DND-41 (cell line): ENCODE measurements at regions not wholly inside any gene's neighbourhood (a gene's known extent, or its start where the extent isn't known, plus 50 kb on each side); places are given as distances from the start of the nearest gene placed in this dataset.

Experiments used
- ATAC-seq: fragments of 200-7000 bp; cut with Tn5 transposase; 3 replicates; pipeline ENCODE4 v1.9.1; 2021; ENCODE audit warnings: low read depth; ENCODE audit not compliant: insufficient read depth
- DNase-seq: peaks from one replicate; pipeline ENCODE4 v3.0.0-alpha.2; 2020
- H2AFZ ChIP-seq: 2 replicates; pipeline ENCODE4 v1.6.0; 2012; ENCODE audit warnings: low read depth, low read length
- H3K27ac ChIP-seq: 2 replicates; pipeline ENCODE4 v1.5.1; 2012; ENCODE audit warnings: low read length, inconsistent platforms
- H3K27me3 ChIP-seq: fragments of 200-600 bp; sonication (generic); 2 replicates; pipeline ENCODE4 v1.6.0; 2012; ENCODE audit warnings: low read length, mild to moderate bottlenecking, inconsistent platforms; ENCODE audit not compliant: insufficient read depth, poor library complexity
- H3K36me3 ChIP-seq: 2 replicates; pipeline ENCODE4 v1.5.1; 2012; ENCODE audit warnings: low read length, inconsistent platforms; ENCODE audit not compliant: insufficient read depth
- H3K4me1 ChIP-seq: 2 replicates; pipeline ENCODE4 v1.5.1; 2012; ENCODE audit warnings: mild to moderate bottlenecking, low read length; ENCODE audit not compliant: insufficient read depth
- H3K4me2 ChIP-seq: 2 replicates; pipeline ENCODE4 v1.6.0; 2012; ENCODE audit warnings: mild to moderate bottlenecking, moderate library complexity, low read length, inconsistent platforms; ENCODE audit not compliant: insufficient read depth
- H3K4me3 ChIP-seq, 2 experiments: fragments of 200-600 bp in 1 of 2; shearing (Covaris generic) in 1 of 2; 2 replicates each; pipeline ENCODE4 v1.5.1; 2012 to 2016; ENCODE audit warnings: inconsistent platforms in 2 of 2, low read length in 2 of 2, mild to moderate bottlenecking in 2 of 2, low read depth in 1 of 2, moderate library complexity in 1 of 2
- H3K79me2 ChIP-seq: 2 replicates; pipeline ENCODE4 v1.6.0; 2012; ENCODE audit warnings: low read length, inconsistent platforms; ENCODE audit not compliant: insufficient read depth
- H3K9ac ChIP-seq: 2 replicates; pipeline ENCODE4 v1.6.0; 2012; ENCODE audit warnings: low read depth, mild to moderate bottlenecking, inconsistent platforms, low read length, moderate library complexity
- H3K9me3 ChIP-seq: 2 replicates; pipeline ENCODE4 v1.5.1; 2012; ENCODE audit warnings: low read length, moderate library complexity, mild to moderate bottlenecking, inconsistent platforms; ENCODE audit not compliant: insufficient read depth, severe bottlenecking
- H4K20me1 ChIP-seq: 2 replicates; pipeline ENCODE4 v1.6.0; 2012; ENCODE audit warnings: low read length; ENCODE audit not compliant: insufficient read depth
- CTCF ChIP-seq: IDR thresholded peaks from 2 replicates; pipeline ENCODE4 v1.5.1; 2012; ENCODE audit warnings: borderline replicate concordance, low read length, moderate library complexity, mild to moderate bottlenecking; ENCODE audit not compliant: poor library complexity, severe bottlenecking; ENCODE audit errors: extremely low read depth
- EZH2 ChIP-seq: IDR thresholded peaks from 3 replicates; pipeline ENCODE4 v1.6.1; 2012; ENCODE audit warnings: borderline replicate concordance, low read depth, mild to moderate bottlenecking, moderate library complexity, low read length, inconsistent platforms; ENCODE audit not compliant: severe bottlenecking

- Histone ChIP-seq H3K9me3 (peaks cover 5% of the 10 kb centered on the region), H3K27me3 (no peaks in the 10 kb centered on the region), H3K36me3 (no peaks in the 10 kb centered on the region), H3K79me2 (no peaks in the 10 kb centered on the region), H3K4me3 (no peak overlapping the region), H3K27ac (no peak overlapping the region), H3K4me1 (no peaks in the 10 kb centered on the region), H3K4me2 (no peak overlapping the region), H2AFZ (no peak overlapping the region), H3K9ac (no peak overlapping the region), H4K20me1 (no peaks in the 10 kb centered on the region)
- no peak for DNase-seq
- TF ChIP-seq CTCF (no peak), EZH2 (no peak)
- ATAC-seq = no peak
Measured at GRCh38 chr4:123709336-123709735, 312.7 kb downstream of the SPRY1 start.

- ATAC-seq = no peak
- TF ChIP-seq EZH2 (no peak), CTCF (no peak)
- no peak overlapping the region for H3K27ac ChIP-seq
- no peaks in the 10 kb centered on the region for H3K36me3 ChIP-seq
- no peaks in the 10 kb centered on the region for H3K9me3 ChIP-seq
- no peaks in the 10 kb centered on the region for H3K79me2 ChIP-seq
- no peak overlapping the region for H3K4me3 ChIP-seq
- H3K4me1 ChIP-seq = no peaks in the 10 kb centered on the region
- H3K9ac ChIP-seq = no peak overlapping the region
- H4K20me1 ChIP-seq = no peaks in the 10 kb centered on the region
- no peak overlapping the region for H3K4me2 ChIP-seq
- no peak overlapping the region for H2AFZ ChIP-seq
- DNase-seq = no peak
- H3K27me3 ChIP-seq = no peaks in the 10 kb centered on the region
Measured at GRCh38 chr4:123731035-123731434, 334.4 kb downstream of the SPRY1 start.

- Histone ChIP-seq H4K20me1 (no peaks in the 10 kb centered on the region), H3K79me2 (no peaks in the 10 kb centered on the region), H3K36me3 (no peaks in the 10 kb centered on the region), H3K4me3 (no peak overlapping the region), H3K4me1 (no peaks in the 10 kb centered on the region), H3K27ac (no peak overlapping the region), H3K9me3 (no peaks in the 10 kb centered on the region), H2AFZ (no peak overlapping the region), H3K9ac (no peak overlapping the region), H3K27me3 (no peaks in the 10 kb centered on the region), H3K4me2 (no peak overlapping the region)
- DNase-seq = no peak
- ATAC-seq = no peak
- TF ChIP-seq CTCF (no peak), EZH2 (no peak)
Measured at GRCh38 chr4:123737156-123737555, 340.6 kb downstream of the SPRY1 start.

GRCh38 chr4:123739806-123740205 is 343.2 kb downstream of the SPRY1 start:
- H3K36me3 ChIP-seq = no peaks in the 10 kb centered on the region
- no peaks in the 10 kb centered on the region for H3K9me3 ChIP-seq
- H3K27me3 ChIP-seq = no peaks in the 10 kb centered on the region
- no peaks in the 10 kb centered on the region for H3K79me2 ChIP-seq
- no peak for ATAC-seq
- no peaks in the 10 kb centered on the region for H3K4me1 ChIP-seq
- H4K20me1 ChIP-seq = no peaks in the 10 kb centered on the region
- H2AFZ ChIP-seq = no peak overlapping the region
- H3K4me2 ChIP-seq = no peak overlapping the region
- DNase-seq = no peak
- H3K4me3 ChIP-seq = no peak overlapping the region
- TF ChIP-seq CTCF (no peak), EZH2 (no peak)
- H3K27ac ChIP-seq = no peak overlapping the region
- H3K9ac ChIP-seq = no peak overlapping the region
